ENCODE measurements at regions not wholly inside any gene's neighbourhood (a gene's known extent, or its start where the extent isn't known, plus 50 kb on each side); places are given as distances from the start of the nearest gene placed in this dataset.

DNA sequence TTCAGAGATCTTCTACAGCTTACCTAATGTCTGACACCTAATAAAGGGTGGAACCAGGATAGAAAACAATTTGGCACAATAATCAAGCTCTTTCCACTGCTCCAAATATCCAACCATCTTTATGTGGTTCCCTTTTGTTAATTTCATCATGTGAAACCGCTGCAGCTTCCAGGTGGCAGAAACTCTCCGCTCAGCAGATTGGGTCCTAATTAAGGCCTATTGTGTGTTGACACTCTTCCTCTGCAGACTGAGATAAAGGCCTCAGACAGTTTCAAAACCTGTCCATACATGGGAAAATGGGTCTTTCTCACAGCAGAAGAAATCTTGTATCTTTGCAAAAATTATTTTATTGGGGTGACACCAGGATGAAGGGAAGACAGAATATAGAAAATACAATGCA, 1002.4 kb upstream of the SEMA6D start:
- DNase-seq (ENCODE audit: low read depth): no peak
- TF ChIP-seq, protein P1, sequence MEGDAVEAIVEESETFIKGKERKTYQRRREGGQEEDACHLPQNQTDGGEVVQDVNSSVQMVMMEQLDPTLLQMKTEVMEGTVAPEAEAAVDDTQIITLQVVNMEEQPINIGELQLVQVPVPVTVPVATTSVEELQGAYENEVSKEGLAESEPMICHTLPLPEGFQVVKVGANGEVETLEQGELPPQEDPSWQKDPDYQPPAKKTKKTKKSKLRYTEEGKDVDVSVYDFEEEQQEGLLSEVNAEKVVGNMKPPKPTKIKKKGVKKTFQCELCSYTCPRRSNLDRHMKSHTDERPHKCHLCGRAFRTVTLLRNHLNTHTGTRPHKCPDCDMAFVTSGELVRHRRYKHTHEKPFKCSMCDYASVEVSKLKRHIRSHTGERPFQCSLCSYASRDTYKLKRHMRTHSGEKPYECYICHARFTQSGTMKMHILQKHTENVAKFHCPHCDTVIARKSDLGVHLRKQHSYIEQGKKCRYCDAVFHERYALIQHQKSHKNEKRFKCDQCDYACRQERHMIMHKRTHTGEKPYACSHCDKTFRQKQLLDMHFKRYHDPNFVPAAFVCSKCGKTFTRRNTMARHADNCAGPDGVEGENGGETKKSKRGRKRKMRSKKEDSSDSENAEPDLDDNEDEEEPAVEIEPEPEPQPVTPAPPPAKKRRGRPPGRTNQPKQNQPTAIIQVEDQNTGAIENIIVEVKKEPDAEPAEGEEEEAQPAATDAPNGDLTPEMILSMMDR (conservative IDR thresholded peaks at IDR 0.05; ENCODE audit: control insufficient read depth, insufficient read depth, low read depth, low read length): no peak
- no peak overlapping the region for H3K4me3 ChIP-seq (ENCODE audit: control insufficient read depth, low read depth, low read length)

DNA sequence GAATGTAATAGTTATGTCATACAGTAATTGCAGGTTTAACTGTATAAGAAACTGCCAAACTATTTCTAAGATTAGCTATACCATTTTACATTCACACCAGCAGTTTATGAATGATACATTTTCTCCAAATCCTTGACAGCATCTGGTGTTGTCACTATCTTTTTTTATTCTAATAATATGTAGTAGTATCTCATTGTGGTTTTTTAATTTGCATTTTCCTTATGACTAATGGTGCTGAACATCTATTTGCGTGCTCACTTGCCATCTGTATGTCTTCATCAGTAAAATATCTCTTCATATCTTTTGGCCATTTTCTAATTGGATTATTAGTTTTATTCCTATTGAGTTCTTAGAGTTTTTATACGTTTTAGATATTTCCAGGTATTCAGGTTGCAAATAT, 994.0 kb upstream of the SEMA6D start:
- no peak overlapping the region for H3K4me3 ChIP-seq (ENCODE audit: control insufficient read depth, low read depth, low read length)
- TF ChIP-seq, protein P1 (conservative IDR thresholded peaks at IDR 0.05; ENCODE audit: control insufficient read depth, insufficient read depth, low read depth, low read length): no peak
- DNase-seq (ENCODE audit: low read depth): no peak

DNA sequence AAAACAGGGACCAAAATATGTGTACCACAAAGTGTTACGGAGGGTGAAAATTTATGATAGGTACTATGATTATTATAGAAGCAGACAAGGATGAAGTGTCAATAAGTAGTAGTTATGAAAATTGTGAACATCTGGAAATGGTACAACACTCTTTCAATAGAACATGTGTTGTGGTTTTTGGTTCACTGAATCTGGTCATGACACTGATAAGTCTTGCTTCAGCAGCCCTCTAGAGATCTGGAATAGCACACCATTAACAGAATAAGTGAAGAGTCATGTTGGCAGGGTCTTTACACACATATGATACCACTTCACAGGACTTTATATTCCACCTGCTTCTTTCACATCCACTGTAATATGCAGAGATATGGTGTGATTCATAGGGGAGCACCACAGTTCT, 985.2 kb upstream of the SEMA6D start:
- H3K4me3 ChIP-seq (ENCODE audit: control insufficient read depth, low read depth, low read length): no peak overlapping the region
- TF ChIP-seq, protein P1 (conservative IDR thresholded peaks at IDR 0.05; ENCODE audit: control insufficient read depth, insufficient read depth, low read depth, low read length): no peak
- no peak for DNase-seq (ENCODE audit: low read depth)

DNA sequence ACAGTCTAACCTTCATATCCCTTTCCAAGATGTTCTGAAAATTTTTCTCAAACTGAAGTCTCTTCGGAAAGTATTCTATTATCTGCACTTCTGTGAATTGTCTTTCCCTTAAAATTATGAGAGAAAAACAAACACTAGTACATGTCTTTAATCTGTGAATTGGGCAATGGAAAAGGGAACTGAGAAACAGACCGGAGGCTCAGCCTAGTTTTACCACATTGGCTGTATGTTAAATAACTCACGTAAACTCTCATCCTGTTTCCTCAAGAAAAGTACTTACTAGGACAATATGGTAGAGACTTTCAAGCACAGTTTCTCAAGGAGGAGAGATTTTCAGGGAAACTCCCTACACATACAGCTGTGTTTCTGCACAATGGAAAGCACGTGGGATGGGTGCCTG, 982.2 kb upstream of the SEMA6D start:
- TF ChIP-seq, protein P1 (conservative IDR thresholded peaks at IDR 0.05; ENCODE audit: control insufficient read depth, insufficient read depth, low read depth, low read length): no peak
- no peak overlapping the region for H3K4me3 ChIP-seq (ENCODE audit: control insufficient read depth, low read depth, low read length)
- no peak for DNase-seq (ENCODE audit: low read depth)

DNA sequence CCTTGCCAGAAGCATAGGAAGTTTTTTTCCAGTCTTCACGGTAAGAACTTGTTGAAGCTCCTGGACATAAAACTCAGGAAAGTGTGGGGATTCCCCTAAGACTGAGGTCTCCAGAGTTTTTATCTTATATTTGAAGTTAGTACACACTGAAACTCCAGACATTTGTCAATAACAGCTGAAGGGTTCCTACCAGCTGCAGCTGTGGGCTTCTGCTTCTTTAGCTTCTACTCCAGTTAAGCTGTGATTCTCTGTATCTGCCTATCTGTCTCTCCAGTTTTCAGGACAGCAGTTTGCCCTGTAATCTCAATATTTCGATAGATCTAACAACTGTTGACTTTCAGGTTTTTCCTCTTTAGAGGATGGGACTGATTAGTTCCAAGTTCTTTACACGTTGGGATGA, 966.0 kb upstream of the SEMA6D start:
- TF ChIP-seq, protein P1 (conservative IDR thresholded peaks at IDR 0.05; ENCODE audit: control insufficient read depth, insufficient read depth, low read depth, low read length): no peak

DNA sequence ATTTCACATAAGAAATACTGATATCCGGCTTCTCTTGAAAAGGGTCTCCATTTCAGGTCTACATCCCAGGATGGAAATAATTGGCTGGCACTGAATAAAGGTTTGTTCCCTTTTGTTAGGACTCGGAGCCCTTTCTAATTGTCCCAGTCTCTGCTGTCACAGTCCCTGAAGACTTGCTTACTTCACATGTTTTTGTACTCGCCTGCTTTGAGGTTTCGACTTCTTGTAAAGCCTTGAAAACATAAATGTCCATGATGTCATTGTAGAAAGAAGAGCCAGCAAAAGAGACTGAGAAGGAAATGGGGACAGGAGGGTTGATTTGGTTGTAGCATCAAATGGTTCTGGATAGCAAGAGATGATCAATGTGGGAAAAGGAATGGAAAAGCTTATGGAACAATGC, 963.4 kb upstream of the SEMA6D start:
- no peak overlapping the region for H3K4me3 ChIP-seq (ENCODE audit: control insufficient read depth, low read depth, low read length)
- TF ChIP-seq, protein P1 (conservative IDR thresholded peaks at IDR 0.05; ENCODE audit: control insufficient read depth, insufficient read depth, low read depth, low read length): no peak
- no peak for DNase-seq (ENCODE audit: low read depth)

More for the DNA sequence above, 966.0 kb upstream of the SEMA6D start:
- DNase-seq (ENCODE audit: low read depth): no peak
- no peak overlapping the region for H3K4me3 ChIP-seq (ENCODE audit: control insufficient read depth, low read depth, low read length)

DNA sequence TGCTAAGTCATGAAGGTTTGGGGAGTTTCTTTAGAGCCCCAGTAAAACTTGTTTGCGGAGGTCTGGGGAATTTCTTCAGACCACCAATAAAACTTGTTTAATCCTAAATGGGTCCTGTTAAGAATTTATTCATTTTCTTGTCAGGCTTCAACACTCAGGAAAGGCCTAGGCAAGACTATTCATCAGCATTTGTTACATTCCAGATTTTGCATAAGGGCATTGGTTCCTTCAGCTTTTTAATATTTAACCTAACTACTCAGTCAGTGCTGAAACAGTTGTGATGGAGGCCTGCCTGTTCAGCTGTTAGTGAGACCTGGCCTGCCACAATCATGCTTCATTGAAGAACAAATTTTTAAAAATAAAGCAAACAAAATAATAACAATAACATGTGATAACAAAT, 954.2 kb upstream of the SEMA6D start:
- no peak overlapping the region for H3K4me3 ChIP-seq (ENCODE audit: control insufficient read depth, low read depth, low read length)
- no peak for DNase-seq (ENCODE audit: low read depth)
- TF ChIP-seq, protein P1 (conservative IDR thresholded peaks at IDR 0.05; ENCODE audit: control insufficient read depth, insufficient read depth, low read depth, low read length): no peak
